HG03039 (cell line): ENCODE measurements at regions not wholly inside any gene's neighbourhood (a gene's known extent, or its start where the extent isn't known, plus 50 kb on each side); places are given as distances from the start of the nearest gene placed in this dataset.
"Not testable (repeated sequence)": the region's sequence is repeated elsewhere in the genome, so short reads cannot be mapped to it uniquely, and the experiment has no call there.

Experiments used
- ATAC-seq: cut with Tn5 transposase; IDR thresholded peaks from one replicate; pipeline ENCODE4 v1.9.1; 2021; ENCODE audit warnings: mild to moderate bottlenecking, moderate library complexity; ENCODE audit not compliant: unreplicated experiment

DNA sequence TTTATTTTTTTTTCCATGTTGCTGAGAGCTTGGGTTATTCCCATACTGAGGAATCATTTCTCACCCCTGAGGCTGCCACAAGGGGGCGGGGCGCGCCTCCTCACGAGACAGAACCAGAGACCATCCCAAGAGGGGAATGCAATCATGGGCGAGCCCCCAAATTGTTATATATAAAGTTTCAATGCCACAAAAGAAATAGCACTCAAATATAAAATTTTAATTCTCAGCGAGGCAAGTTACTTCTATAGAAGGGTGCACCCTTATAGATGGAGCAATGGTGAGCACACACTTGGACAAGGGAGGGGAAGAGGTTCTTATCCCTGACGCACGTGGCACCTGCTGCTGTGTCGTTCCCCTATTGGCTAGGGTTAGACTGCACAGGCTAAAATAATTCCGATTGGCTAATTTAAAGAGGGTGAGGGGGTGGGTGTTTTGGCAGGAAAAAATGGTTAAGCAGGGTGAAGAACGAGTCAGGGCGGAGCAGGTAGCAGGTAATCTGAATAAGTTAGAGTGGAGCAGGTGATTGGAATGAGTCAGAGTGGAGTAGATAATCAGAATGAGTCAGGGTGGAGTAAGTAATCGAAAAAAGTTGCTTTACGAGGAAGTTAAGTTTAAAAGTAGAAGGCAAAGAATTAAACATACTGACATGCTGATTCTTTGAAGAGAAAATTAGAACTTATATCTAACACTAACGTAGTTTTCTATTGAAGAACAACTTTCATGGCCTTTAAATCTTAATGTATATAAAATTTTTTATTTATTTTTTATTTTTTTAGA is 177.5 kb downstream of the MTCL1 start:
- no peak for ATAC-seq

DNA sequence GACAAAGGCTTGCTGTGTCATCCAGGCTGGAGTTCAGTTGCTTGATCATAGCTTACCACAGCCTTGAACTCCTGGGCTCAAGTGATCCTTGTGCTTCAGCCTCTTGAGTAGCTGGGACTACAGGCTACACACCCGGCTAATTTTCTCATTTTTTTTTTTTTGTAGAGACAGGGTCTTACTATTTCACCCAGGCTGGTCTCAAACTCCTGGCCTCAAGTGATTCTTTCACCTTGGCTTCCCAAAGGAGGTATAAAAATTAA is 178.0 kb downstream of the MTCL1 start:
- no peak for ATAC-seq

DNA sequence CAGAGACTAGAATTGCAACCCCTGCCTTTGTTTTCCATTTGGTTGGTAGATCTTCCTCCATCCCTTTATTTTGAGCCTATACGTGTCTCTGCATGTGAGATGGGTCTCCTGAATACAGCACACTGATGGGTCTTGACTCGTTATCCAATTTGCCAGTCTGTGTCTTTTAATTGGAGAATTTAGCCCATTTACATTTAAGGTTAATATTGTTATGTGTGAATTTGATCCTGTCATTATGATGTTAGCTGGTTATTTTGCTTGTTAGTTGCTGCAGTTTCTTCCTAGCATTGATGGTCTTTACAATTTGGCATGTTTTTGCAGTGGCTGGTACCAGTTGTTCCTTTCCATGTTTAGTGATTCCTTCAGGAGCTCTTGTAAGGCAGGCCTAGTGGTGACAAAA is 182.5 kb downstream of the MTCL1 start:
- not testable (repeated sequence) for ATAC-seq

DNA sequence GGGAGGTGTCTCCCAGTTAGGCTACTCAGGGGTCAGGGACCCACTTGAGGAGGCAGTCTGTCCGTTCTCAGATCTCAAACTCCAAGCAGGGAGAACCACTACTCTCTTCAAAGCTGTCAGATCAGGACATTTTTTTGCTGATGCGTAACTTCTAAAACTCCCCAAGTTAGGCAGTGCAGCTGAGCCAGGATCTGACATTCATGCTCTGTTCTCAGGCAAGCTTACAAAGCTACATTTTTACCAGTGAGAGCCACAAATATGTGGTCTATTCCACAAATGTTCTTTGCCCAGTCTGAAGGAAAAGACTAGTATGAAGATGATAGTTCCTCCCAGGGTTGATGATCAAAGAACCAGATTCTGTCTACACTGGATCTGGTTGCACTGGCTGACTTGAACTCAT is 184.1 kb downstream of the MTCL1 start:
- no peak for ATAC-seq

GRCh38 chr18:8890503-8890902 is 185.1 kb downstream of the MTCL1 start:
- not testable (repeated sequence) for ATAC-seq

DNA sequence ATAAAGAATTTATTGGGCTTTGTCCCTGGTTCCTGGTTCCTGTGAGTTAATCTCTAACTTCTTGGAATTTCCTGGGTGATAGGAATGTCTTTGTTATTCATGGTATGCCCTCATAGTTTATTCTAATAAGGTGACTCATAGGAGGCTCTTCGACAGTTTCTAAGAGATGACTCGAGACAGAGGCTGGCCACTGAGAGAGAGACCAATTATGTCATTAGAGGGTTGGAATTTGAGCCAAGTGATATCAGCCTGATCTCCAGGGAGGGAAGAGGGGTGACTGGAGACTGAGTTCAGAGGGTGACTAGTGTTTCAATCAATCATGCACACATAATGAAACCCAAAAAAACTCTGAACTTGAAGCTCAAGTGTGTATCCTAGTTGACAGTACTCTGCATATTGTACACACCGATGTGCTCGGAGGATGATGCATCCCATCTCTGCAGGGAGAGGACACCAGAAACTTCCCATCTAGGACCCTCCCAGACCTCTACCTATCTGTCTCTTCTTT is 185.7 kb downstream of the MTCL1 start:
- ATAC-seq, result no peak

- ATAC-seq, result no peak
Observed at GRCh38 chr18:8893221-8893620, 187.9 kb downstream of the MTCL1 start.

GRCh38 chr18:8893628-8894231 is 188.4 kb downstream of the MTCL1 start:
- no peak for ATAC-seq

DNA sequence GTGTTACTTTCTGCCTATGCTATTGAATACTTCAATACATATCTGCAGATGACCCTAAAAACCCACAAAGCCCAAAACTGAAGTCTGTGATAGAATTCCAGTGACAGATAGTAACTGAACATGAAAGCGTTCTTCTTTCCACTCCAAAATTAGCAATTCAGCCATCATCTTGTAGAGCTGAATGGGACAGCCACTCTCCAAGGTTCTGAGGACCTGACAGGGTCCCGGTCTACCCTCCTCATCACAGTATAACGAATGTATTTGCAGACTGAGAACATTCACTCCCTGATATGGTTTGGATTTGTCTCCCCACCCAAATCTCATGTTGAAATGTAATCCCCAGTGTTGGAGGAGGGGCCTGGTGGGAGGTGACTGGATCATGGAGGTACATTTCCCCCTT is 189.5 kb downstream of the MTCL1 start:
- no peak for ATAC-seq

- no peak for ATAC-seq
Observed at GRCh38 chr18:8895341-8895740, 190.0 kb downstream of the MTCL1 start.

GRCh38 chr18:8895987-8896619 is 190.7 kb downstream of the MTCL1 start:
- ATAC-seq, result no peak

GRCh38 chr18:8899000-8899399 is 193.6 kb downstream of the MTCL1 start:
- ATAC-seq, result no peak

- no peak for ATAC-seq
Observed at GRCh38 chr18:8900552-8900951, 195.2 kb downstream of the MTCL1 start.

GRCh38 chr18:8901019-8901418 is 195.7 kb downstream of the MTCL1 start:
- no peak for ATAC-seq

DNA sequence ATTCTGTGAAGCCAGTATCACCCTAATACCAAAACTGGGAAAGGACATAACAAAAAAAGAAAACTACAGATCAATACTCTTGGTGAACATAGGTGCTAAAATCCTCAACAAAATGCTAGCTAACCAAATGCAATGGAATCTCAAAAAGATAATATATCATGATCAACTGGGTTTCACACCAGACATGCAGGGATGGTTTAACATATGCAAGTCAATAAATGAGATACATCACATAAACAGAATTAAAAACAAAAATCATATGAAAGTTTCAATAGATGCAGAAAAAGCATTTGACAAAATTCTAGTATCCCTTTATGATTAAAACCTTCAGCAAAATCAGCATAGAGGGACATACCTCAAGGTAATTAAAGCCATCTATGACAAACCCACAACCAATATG is 198.2 kb upstream of the NDUFV2 start:
- no peak for ATAC-seq

DNA sequence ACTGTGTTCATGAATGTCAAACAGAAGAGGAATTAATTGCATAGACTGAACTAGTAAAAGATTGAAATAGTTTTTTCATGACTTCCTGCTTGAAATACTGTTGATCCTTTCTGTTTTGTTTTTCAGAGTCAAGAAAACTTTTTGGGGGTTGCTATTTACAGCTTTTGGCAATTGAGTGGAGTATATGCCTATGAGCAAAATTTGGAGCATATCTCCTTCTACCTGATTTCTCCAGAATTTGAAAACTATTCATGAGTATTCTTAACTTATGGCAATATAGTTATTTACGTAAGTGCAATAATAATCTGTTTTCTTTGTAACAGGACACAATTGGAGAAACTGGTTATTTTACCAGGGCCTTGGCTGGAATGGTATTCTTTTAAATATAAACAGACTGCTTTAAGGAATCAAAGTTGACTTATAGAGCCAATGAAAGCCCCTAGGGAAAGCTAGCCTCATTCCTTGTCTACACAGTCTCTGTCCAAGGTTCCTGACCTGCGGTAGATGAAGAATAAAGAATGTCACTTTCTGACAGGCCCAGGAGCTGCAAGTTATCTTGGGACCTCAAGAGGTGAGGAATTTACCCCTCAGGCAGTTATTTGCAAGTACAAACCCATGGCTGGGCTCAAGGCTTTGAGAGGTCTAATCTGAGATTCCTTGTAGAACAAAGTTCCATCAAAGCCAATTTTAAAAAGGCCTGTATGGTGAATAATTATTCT is 193.5 kb upstream of the NDUFV2 start:
- ATAC-seq, result no peak

GRCh38 chr18:8910186-8910822 is 192.2 kb upstream of the NDUFV2 start:
- ATAC-seq, result no peak

DNA sequence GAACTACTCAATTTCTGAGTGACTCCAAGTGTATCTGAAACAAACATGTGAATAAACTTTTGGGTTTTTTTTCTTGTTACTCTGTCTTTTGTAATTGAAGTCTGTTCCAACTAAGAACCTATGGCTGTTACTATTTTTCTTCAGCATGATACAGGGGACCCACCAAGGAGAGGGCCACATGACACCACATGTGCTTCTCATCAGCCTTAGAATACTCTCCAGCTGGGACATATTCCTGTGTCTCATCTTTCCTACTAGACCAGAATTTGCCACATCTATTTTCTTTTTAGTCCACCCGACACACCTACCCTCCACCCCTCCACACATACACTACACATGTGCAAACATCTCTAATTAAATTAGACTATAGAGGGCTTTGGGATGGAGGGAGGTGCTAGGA is 191.7 kb upstream of the NDUFV2 start:
- ATAC-seq, result no peak

GRCh38 chr18:8911408-8912340 is 190.8 kb upstream of the NDUFV2 start:
- no peak for ATAC-seq
